SU-DHL-6 (cell line): ENCODE measurements at regions not wholly inside any gene's neighbourhood (a gene's known extent, or its start where the extent isn't known, plus 50 kb on each side); places are given as distances from the start of the nearest gene placed in this dataset.

Source experiments
- H2AFZ ChIP-seq: fragments of 200-600 bp; sonication (generic); 2 replicates; pipeline ENCODE4 v1.6.1; 2014; ENCODE audit warnings: low read depth, mild to moderate bottlenecking, moderate library complexity, mixed read lengths, antibody characterized with exemption, low read length; ENCODE audit not compliant: severe bottlenecking
- H3F3A ChIP-seq: fragments of 200-600 bp; shearing (Covaris generic); 2 replicates; pipeline ENCODE4 v1.6.0; 2016; ENCODE audit warnings: antibody characterized with exemption, mild to moderate bottlenecking; ENCODE audit not compliant: insufficient read depth
- H3K27ac ChIP-seq: fragments of 200-600 bp; sonication (generic); 2 replicates; pipeline ENCODE4 v1.5.1; 2016; ENCODE audit warnings: low read depth, mild to moderate bottlenecking, low read length, moderate library complexity, mixed read lengths
- H3K27me3 ChIP-seq: fragments of 200-600 bp; sonication (generic), shearing (Covaris generic); 2 replicates; pipeline ENCODE4 v1.6.0; 2014; ENCODE audit warnings: mild to moderate bottlenecking, low read length
- H3K36me3 ChIP-seq: fragments of 200-600 bp; sonication (generic); 2 replicates; pipeline ENCODE4 v1.6.1; 2014; ENCODE audit warnings: mild to moderate bottlenecking, low read length, mixed read lengths
- H3K4me2 ChIP-seq: fragments of 300-600, 200-600 bp; shearing (Covaris generic), sonication (generic); 2 replicates; pipeline ENCODE4 v1.6.0; 2014; ENCODE audit warnings: low read length, low read depth, mild to moderate bottlenecking; ENCODE audit not compliant: poor library complexity, severe bottlenecking
- H3K4me3 ChIP-seq: fragments of 200-600 bp; sonication (generic); 2 replicates; pipeline ENCODE4 v1.5.1; 2014; ENCODE audit warnings: antibody characterized with exemption, low read length, mild to moderate bottlenecking, mixed read lengths; ENCODE audit not compliant: insufficient read depth, poor library complexity, severe bottlenecking
- H3K79me2 ChIP-seq: fragments of 200-600 bp; sonication (generic); 2 replicates; pipeline ENCODE4 v1.6.1; 2014; ENCODE audit warnings: mild to moderate bottlenecking, low read length, moderate library complexity; ENCODE audit not compliant: insufficient read depth
- H3K9ac ChIP-seq: fragments of 200-600 bp; sonication (generic); 2 replicates; pipeline ENCODE4 v1.7.0; 2014; ENCODE audit warnings: mild to moderate bottlenecking, low read length
- H3K9me2 ChIP-seq: fragments of 200-600 bp; sonication (generic); replicated peaks from 2 replicates; pipeline ENCODE4 v1.6.1; 2014; ENCODE audit warnings: low read length; ENCODE audit not compliant: insufficient read depth
- H3K9me3 ChIP-seq: fragments of 200-600 bp; sonication (generic); 2 replicates; pipeline ENCODE4 v1.6.1; 2014; ENCODE audit warnings: low read length, mixed read lengths; ENCODE audit not compliant: insufficient read depth
- H4K20me1 ChIP-seq: fragments of 200-600 bp; sonication (generic); 2 replicates; pipeline ENCODE4 v1.6.1; 2014; ENCODE audit warnings: low read depth, mild to moderate bottlenecking, antibody characterized with exemption, low read length, moderate library complexity, mixed read lengths
- EZH2phosphoT487 ChIP-seq: fragments of 200-600 bp; sonication (generic), shearing (Covaris generic); conservative IDR thresholded peaks from 2 replicates; pipeline ENCODE4 v1.6.1; 2018; ENCODE audit warnings: mild to moderate bottlenecking, antibody characterized with exemption, low read length, moderate library complexity, mixed read lengths
- TF ChIP-seq, protein P1 (sequence below): fragments of 200-600 bp; sonication (generic); IDR thresholded peaks from one replicate; pipeline ENCODE4 v1.5.1; 2017; ENCODE audit warnings: antibody characterized with exemption, mild to moderate bottlenecking, low read length, moderate library complexity; ENCODE audit not compliant: insufficient read depth, poor library complexity, severe bottlenecking

DNA sequence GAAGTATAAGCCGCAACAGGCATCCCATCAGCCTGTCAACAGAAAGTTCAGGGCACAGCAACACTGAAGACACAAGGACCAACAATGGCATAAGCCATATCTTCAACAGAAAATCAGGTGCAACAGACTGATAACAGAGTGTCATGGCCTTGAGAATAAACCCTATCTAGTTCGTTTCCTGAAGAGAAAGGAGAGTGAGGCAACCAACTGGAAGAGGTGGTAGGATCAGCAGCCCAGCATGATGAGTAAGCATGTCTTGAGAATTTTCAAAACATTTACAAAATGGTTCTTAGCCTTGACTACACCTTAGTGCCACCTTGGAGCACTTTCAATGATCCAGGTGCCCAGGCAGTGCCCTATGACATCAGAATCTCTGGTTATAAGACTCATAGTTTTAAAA, 290.2 kb upstream of the SEMA3C start:
- no peaks in the 10 kb centered on the region for H4K20me1 ChIP-seq
- H3F3A ChIP-seq = no peaks in the 10 kb centered on the region
- H3K9ac ChIP-seq = no peak overlapping the region
- H3K79me2 ChIP-seq = no peaks in the 10 kb centered on the region
- no peak overlapping the region for H3K27ac ChIP-seq
- no peak overlapping the region for H3K4me2 ChIP-seq
- no peak overlapping the region for H3K4me3 ChIP-seq
- no peaks in the 10 kb centered on the region for H3K9me2 ChIP-seq
- no peaks in the 10 kb centered on the region for H3K27me3 ChIP-seq
- TF ChIP-seq, protein P1, sequence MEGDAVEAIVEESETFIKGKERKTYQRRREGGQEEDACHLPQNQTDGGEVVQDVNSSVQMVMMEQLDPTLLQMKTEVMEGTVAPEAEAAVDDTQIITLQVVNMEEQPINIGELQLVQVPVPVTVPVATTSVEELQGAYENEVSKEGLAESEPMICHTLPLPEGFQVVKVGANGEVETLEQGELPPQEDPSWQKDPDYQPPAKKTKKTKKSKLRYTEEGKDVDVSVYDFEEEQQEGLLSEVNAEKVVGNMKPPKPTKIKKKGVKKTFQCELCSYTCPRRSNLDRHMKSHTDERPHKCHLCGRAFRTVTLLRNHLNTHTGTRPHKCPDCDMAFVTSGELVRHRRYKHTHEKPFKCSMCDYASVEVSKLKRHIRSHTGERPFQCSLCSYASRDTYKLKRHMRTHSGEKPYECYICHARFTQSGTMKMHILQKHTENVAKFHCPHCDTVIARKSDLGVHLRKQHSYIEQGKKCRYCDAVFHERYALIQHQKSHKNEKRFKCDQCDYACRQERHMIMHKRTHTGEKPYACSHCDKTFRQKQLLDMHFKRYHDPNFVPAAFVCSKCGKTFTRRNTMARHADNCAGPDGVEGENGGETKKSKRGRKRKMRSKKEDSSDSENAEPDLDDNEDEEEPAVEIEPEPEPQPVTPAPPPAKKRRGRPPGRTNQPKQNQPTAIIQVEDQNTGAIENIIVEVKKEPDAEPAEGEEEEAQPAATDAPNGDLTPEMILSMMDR = no peak
- TF ChIP-seq EZH2phosphoT487 = no peak
- H2AFZ ChIP-seq = no peak overlapping the region
- no peaks in the 10 kb centered on the region for H3K9me3 ChIP-seq
- no peaks in the 10 kb centered on the region for H3K36me3 ChIP-seq

DNA sequence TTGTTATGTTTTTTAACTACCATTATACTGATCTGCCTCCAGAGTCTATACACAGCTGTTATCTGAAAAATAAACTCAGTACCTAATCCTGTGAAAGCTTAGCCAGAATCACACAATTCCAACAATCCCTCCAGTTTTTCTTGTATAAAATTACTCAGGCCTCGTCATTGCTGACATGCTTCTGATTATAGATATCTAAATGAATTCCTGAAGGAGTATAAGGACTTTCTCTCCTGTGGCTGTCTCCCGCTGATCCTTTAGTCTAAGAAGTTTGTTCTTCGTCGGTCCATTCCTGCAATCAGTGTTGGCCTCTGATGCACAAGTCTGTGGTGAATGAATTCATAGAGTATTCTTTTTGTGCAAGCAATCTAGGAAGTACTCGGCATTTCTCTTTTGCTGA, 288.9 kb upstream of the SEMA3C start:
- Histone ChIP-seq H3K9me3 (no peaks in the 10 kb centered on the region), H3K9me2 (no peaks in the 10 kb centered on the region), H3K27ac (no peak overlapping the region), H2AFZ (no peak overlapping the region), H4K20me1 (no peaks in the 10 kb centered on the region), H3K79me2 (no peaks in the 10 kb centered on the region), H3K4me3 (no peak overlapping the region), H3F3A (no peaks in the 10 kb centered on the region), H3K9ac (no peak overlapping the region), H3K36me3 (no peaks in the 10 kb centered on the region), H3K4me2 (no peak overlapping the region), H3K27me3 (no peaks in the 10 kb centered on the region)
- TF ChIP-seq EZH2phosphoT487 = no peak
- TF ChIP-seq, protein P1 = no peak

DNA sequence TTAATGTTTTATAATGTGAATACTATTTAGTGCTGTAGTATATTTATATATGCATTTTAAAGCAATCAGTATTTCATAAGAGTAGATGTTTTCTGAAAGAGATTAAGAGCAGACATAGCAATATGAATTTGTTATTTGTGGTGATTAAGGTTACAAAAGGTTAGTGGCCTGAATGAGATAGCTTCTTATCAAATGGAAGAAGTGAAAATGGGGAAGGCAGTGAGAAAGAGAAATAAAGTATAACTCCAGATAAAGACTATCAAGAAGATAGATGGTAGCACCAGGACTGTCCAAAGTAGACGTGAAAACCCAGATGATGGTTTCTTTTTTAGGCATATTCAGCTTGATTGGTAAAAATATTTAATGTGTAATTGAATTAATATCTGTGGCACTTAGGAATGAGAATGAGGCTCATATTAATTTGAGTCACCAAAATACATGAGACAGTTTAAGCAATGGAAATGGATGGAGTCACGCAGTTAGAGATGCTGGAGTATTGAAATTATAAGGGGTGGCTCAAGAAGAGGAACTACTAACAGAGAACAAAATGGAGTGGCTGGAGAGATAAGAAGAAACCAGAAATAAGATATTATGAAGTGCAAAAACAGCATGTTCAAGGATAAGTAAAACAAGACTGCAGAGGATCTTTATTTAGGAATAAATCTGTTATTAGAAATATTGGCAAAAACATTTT, 288.0 kb upstream of the SEMA3C start:
- Histone ChIP-seq H3K9me2 (no peaks in the 10 kb centered on the region), H3K4me3 (no peak overlapping the region), H3K27me3 (no peaks in the 10 kb centered on the region), H2AFZ (no peak overlapping the region), H3K9ac (no peak overlapping the region), H3K4me2 (no peak overlapping the region), H3K9me3 (no peaks in the 10 kb centered on the region), H3K27ac (no peak overlapping the region), H3K79me2 (no peaks in the 10 kb centered on the region), H3F3A (no peaks in the 10 kb centered on the region), H3K36me3 (no peaks in the 10 kb centered on the region), H4K20me1 (no peaks in the 10 kb centered on the region)
- TF ChIP-seq, protein P1 = no peak
